ENCODE measurements at regions not wholly inside any gene's neighbourhood (a gene's known extent, or its start where the extent isn't known, plus 50 kb on each side); places are given as distances from the start of the nearest gene placed in this dataset.

- no peak for DNase-seq (ENCODE audit: low read depth, low spot score)
- no peak overlapping the region for H3K27ac ChIP-seq (ENCODE audit: low read depth, low read length)
- H3K4me3 ChIP-seq (ENCODE audit: low read depth, low read length): no peak overlapping the region
- TF ChIP-seq CTCF (IDR thresholded peaks at IDR 0.05; ENCODE audit: low read depth, low read length): no peak
- CTCF ChIA-PET: no interaction called here
- no peaks in the 10 kb centered on the region for H3K9me3 ChIP-seq (ENCODE audit: control insufficient read depth, insufficient read depth, low read length)
- H3K27me3 ChIP-seq (ENCODE audit: control insufficient read depth, insufficient read depth, low read length): no peaks in the 10 kb centered on the region
- POLR2A ChIA-PET: no interaction called here
Observed at GRCh38 chr4:137468836-137469235, 63.5 kb downstream of the PCDH18 start.

GRCh38 chr4:137467537-137467936, 64.8 kb downstream of the PCDH18 start:
- DNase-seq (ENCODE audit: low read depth, low spot score): no peak
- ChIA-PET POLR2A (no interaction called here), CTCF (no interaction called here)
- H3K4me3 ChIP-seq (ENCODE audit: low read depth, low read length): no peak overlapping the region
- H3K27ac ChIP-seq (ENCODE audit: low read depth, low read length): no peak overlapping the region
- no peaks in the 10 kb centered on the region for H3K27me3 ChIP-seq (ENCODE audit: control insufficient read depth, insufficient read depth, low read length)
- no peaks in the 10 kb centered on the region for H3K9me3 ChIP-seq (ENCODE audit: control insufficient read depth, insufficient read depth, low read length)
- TF ChIP-seq CTCF (IDR thresholded peaks at IDR 0.05; ENCODE audit: low read depth, low read length): no peak

GRCh38 chr4:137463377-137464003, 68.8 kb downstream of the PCDH18 start:
- no peaks in the 10 kb centered on the region for H3K27me3 ChIP-seq (ENCODE audit: control insufficient read depth, insufficient read depth, low read length)
- H3K27ac ChIP-seq (ENCODE audit: low read depth, low read length): no peak overlapping the region
- no peaks in the 10 kb centered on the region for H3K9me3 ChIP-seq (ENCODE audit: control insufficient read depth, insufficient read depth, low read length)
- TF ChIP-seq CTCF (IDR thresholded peaks at IDR 0.05; ENCODE audit: low read depth, low read length): no peak
- DNase-seq (ENCODE audit: low read depth, low spot score): no peak
- no peak overlapping the region for H3K4me3 ChIP-seq (ENCODE audit: low read depth, low read length)
- POLR2A ChIA-PET: no interaction called here
- CTCF ChIA-PET: no interaction called here

- ChIA-PET CTCF (no interaction called here), POLR2A (no interaction called here)
- no peak for TF ChIP-seq CTCF (IDR thresholded peaks at IDR 0.05; ENCODE audit: low read depth, low read length)
- Histone ChIP-seq H3K27me3 (ENCODE audit: control insufficient read depth, insufficient read depth, low read length) (no peaks in the 10 kb centered on the region), H3K9me3 (ENCODE audit: control insufficient read depth, insufficient read depth, low read length) (no peaks in the 10 kb centered on the region), H3K27ac (ENCODE audit: low read depth, low read length) (no peak overlapping the region), H3K4me3 (ENCODE audit: low read depth, low read length) (no peak overlapping the region)
- no peak for DNase-seq (ENCODE audit: low read depth, low spot score)
Observed at GRCh38 chr4:137455647-137456321, 76.5 kb downstream of the PCDH18 start.

- POLR2A ChIA-PET: no interaction called here
Observed at GRCh38 chr4:137454767-137455166, 77.5 kb downstream of the PCDH18 start.

More at GRCh38 chr4:137454767-137455166, 77.5 kb downstream of the PCDH18 start:
- Histone ChIP-seq H3K4me3 (ENCODE audit: low read depth, low read length) (no peak overlapping the region), H3K27ac (ENCODE audit: low read depth, low read length) (no peak overlapping the region), H3K27me3 (ENCODE audit: control insufficient read depth, insufficient read depth, low read length) (no peaks in the 10 kb centered on the region), H3K9me3 (ENCODE audit: control insufficient read depth, insufficient read depth, low read length) (no peaks in the 10 kb centered on the region)
- no peak for DNase-seq (ENCODE audit: low read depth, low spot score)
- TF ChIP-seq CTCF (IDR thresholded peaks at IDR 0.05; ENCODE audit: low read depth, low read length): no peak
- CTCF ChIA-PET: no interaction called here
